ENCODE measurements at regions not wholly inside any gene's neighbourhood (a gene's known extent, or its start where the extent isn't known, plus 50 kb on each side); places are given as distances from the start of the nearest gene placed in this dataset.
A peak's percentile ranks its signal among the peaks of the same experiment; 100 is the strongest.

DNA sequence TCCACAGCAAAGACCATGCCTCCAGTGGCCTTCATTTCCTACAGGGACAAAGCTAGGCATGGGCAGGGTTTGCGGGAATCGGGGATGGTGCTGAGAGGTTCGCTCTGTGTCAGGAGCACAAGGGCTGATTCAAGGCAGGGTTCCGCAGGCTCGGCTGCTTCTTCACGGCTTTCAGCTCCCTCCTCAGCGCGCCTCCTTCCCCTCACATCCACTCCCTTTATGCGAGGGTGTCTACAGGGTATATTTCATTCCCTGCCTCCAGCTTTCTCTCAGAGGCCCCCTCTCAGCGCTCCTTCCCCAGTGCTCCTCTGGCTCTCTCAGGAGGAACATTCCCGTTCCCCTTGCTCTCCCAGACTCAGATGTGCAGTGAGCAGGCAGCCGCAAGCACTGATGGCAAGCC, 78.7 kb upstream of the ASB18 start:
- H3K9me3 ChIP-seq (ENCODE audit: control insufficient read depth, low read length) = no peaks in the 10 kb centered on the region
- no peaks in the 10 kb centered on the region for H3K36me3 ChIP-seq (ENCODE audit: control insufficient read depth, insufficient read depth, low read length)
- no peaks in the 10 kb centered on the region for H3K27me3 ChIP-seq (ENCODE audit: control insufficient read depth, insufficient read depth, low read length)
- H3K4me1 ChIP-seq = no peaks in the 10 kb centered on the region
- TF ChIP-seq, protein P1, sequence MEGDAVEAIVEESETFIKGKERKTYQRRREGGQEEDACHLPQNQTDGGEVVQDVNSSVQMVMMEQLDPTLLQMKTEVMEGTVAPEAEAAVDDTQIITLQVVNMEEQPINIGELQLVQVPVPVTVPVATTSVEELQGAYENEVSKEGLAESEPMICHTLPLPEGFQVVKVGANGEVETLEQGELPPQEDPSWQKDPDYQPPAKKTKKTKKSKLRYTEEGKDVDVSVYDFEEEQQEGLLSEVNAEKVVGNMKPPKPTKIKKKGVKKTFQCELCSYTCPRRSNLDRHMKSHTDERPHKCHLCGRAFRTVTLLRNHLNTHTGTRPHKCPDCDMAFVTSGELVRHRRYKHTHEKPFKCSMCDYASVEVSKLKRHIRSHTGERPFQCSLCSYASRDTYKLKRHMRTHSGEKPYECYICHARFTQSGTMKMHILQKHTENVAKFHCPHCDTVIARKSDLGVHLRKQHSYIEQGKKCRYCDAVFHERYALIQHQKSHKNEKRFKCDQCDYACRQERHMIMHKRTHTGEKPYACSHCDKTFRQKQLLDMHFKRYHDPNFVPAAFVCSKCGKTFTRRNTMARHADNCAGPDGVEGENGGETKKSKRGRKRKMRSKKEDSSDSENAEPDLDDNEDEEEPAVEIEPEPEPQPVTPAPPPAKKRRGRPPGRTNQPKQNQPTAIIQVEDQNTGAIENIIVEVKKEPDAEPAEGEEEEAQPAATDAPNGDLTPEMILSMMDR (IDR thresholded peaks at IDR 0.05) = no peak
- no peak overlapping the region for H2AFZ ChIP-seq
- no peak overlapping the region for H3K4me2 ChIP-seq (ENCODE audit: low read length)
- H3K27ac ChIP-seq = no peak overlapping the region
- no peak overlapping the region for H3K4me3 ChIP-seq (ENCODE audit: low read depth, low read length)
- no peak overlapping the region for H3K9ac ChIP-seq
- no peaks in the 10 kb centered on the region for H3K79me2 ChIP-seq

DNA sequence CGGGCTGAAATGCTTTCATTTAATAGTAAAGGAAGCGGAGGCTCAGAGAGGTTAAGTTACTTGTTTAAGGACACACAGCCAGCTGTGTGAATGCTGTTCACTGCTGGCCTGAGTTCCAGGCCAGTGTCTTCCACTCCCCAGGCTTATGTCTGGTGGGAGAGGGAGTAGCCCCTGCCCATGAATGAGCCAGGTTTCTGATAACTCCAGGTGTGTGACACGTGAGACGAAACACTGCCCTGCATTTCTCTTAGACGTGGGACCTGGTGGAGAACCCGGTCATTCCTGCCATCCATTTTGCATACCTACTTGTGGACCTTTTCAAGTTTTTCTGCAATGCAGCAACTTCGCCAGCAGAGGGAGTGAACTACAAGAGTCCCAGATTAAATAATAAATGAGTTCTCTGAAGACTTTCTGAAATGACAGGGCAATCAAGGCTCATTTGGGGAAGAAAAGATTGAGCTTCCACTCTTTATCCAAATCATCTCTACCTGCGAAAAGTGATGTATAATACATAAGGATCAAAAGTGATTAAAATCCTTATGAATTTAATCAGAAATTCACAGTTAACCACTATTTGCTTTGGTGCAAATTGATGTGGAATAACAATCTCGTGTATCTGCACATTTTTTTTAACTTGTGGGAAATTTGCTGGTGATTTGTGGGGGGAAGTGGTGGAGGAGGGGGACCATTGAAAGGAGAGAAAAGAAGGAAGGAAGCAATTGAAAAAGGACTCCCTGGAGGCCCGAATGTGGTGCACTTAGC, 79.4 kb upstream of the ASB18 start:
- H3K27me3 ChIP-seq (ENCODE audit: control insufficient read depth, insufficient read depth, low read length) = no peaks in the 10 kb centered on the region
- H2AFZ ChIP-seq = peak overlapping the region; percentile 19
- H3K79me2 ChIP-seq = no peaks in the 10 kb centered on the region
- no peaks in the 10 kb centered on the region for H3K4me1 ChIP-seq
- no peak overlapping the region for H3K4me2 ChIP-seq (ENCODE audit: low read length)
- TF ChIP-seq, protein P1 (IDR thresholded peaks at IDR 0.05) = peak; percentile 76
- H3K9ac ChIP-seq = no peak overlapping the region
- no peaks in the 10 kb centered on the region for H3K36me3 ChIP-seq (ENCODE audit: control insufficient read depth, insufficient read depth, low read length)
- no peaks in the 10 kb centered on the region for H3K9me3 ChIP-seq (ENCODE audit: control insufficient read depth, low read length)
- no peak overlapping the region for H3K4me3 ChIP-seq (ENCODE audit: low read depth, low read length)
- no peak overlapping the region for H3K27ac ChIP-seq

DNA sequence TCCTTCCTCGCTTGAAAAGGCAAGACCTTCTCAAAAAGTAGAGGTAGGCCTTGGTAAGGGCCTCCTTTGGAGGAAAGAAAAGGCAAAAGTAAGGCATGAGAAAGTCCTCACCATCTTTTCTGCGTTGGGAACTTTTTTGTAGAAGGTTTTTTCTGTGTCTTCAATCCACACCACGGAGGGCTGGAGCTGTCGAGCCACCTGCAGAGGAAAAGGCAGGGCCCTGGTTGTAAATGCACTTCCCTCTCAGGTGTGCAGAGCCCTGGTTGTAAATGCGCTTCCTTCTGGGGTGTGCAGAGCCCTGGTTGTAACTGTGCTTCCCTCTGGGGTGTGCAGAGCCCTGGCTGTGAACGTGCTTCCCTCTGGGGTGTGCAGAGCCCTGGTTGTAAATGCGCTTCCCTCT, 80.2 kb upstream of the ASB18 start:
- H2AFZ ChIP-seq = peak overlapping the region; percentile 46
- TF ChIP-seq, protein P1 (IDR thresholded peaks at IDR 0.05) = no peak
- no peaks in the 10 kb centered on the region for H3K27me3 ChIP-seq (ENCODE audit: control insufficient read depth, insufficient read depth, low read length)
- H3K79me2 ChIP-seq = no peaks in the 10 kb centered on the region
- H3K27ac ChIP-seq = no peak overlapping the region
- no peaks in the 10 kb centered on the region for H3K4me1 ChIP-seq
- H3K36me3 ChIP-seq (ENCODE audit: control insufficient read depth, insufficient read depth, low read length) = no peaks in the 10 kb centered on the region
- no peak overlapping the region for H3K9ac ChIP-seq
- H3K4me2 ChIP-seq (ENCODE audit: low read length) = no peak overlapping the region
- no peaks in the 10 kb centered on the region for H3K9me3 ChIP-seq (ENCODE audit: control insufficient read depth, low read length)
- H3K4me3 ChIP-seq (ENCODE audit: low read depth, low read length) = no peak overlapping the region

DNA sequence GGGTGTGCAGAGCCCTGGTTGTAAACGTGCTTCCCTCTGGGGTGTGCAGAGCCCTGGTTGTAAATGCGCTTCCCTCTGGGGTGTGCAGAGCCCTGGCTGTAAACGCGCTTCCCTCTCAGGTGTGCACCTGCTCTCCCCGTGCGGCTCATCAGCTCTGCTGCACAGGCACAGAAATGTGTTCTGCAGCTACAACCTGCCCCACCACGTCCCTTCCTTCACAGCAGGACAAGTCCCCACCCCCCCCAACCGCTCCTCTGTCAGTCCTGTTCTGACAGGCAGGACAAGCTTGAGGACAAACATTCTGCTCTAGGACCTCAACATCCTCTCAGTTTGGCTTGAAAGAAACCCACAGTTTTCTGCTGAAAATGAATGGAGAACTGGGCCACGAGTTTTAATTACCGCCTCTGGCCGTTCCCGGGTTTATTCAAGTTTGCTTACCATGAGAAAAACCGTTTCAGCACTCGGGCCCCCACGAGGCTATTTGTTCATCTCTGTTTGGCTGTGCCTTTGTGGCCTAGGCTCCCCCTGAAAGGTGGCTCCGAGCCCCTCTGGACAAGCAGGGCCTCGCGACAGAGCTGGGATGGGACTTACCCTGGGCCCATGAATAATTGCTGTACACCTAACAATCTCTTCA, 81.0 kb upstream of the ASB18 start:
- Histone ChIP-seq H3K9me3 (ENCODE audit: control insufficient read depth, low read length) (no peaks in the 10 kb centered on the region), H3K9ac (no peak overlapping the region), H3K27ac (no peak overlapping the region), H2AFZ (no peak overlapping the region), H3K79me2 (no peaks in the 10 kb centered on the region), H3K4me1 (no peaks in the 10 kb centered on the region), H3K27me3 (ENCODE audit: control insufficient read depth, insufficient read depth, low read length) (no peaks in the 10 kb centered on the region), H3K4me2 (ENCODE audit: low read length) (no peak overlapping the region), H3K4me3 (ENCODE audit: low read depth, low read length) (no peak overlapping the region), H3K36me3 (ENCODE audit: control insufficient read depth, insufficient read depth, low read length) (no peaks in the 10 kb centered on the region)
- TF ChIP-seq, protein P1 (IDR thresholded peaks at IDR 0.05) = no peak

All from parathyroid adenoma (tissue), 2 donors.